GM13976 (cell line): ENCODE measurements at regions not wholly inside any gene's neighbourhood (a gene's known extent, or its start where the extent isn't known, plus 50 kb on each side); places are given as distances from the start of the nearest gene placed in this dataset.

Experiments used
- DNase-seq: peaks from one replicate; pipeline ENCODE4 v3.0.0; 2012; ENCODE audit warnings: low spot score
- in situ Hi-C: fragments of 300-500 bp; cut with MboI; formaldehyde crosslinking; loops from one replicate; pipeline ENCODE4 v1.12.0; 2022; ENCODE audit warnings: low sequenced_read_pairs, mixed read lengths, inconsistent platforms; ENCODE audit not compliant: unreplicated experiment
- TF ChIP-seq, protein P1 (sequence below): IDR thresholded peaks from 2 replicates; pipeline ENCODE4 v1.5.1; 2012; ENCODE audit warnings: borderline replicate concordance, mild to moderate bottlenecking; ENCODE audit not compliant: insufficient read depth; ENCODE audit errors: extremely low read depth, missing control alignments, control extremely low read depth

DNA sequence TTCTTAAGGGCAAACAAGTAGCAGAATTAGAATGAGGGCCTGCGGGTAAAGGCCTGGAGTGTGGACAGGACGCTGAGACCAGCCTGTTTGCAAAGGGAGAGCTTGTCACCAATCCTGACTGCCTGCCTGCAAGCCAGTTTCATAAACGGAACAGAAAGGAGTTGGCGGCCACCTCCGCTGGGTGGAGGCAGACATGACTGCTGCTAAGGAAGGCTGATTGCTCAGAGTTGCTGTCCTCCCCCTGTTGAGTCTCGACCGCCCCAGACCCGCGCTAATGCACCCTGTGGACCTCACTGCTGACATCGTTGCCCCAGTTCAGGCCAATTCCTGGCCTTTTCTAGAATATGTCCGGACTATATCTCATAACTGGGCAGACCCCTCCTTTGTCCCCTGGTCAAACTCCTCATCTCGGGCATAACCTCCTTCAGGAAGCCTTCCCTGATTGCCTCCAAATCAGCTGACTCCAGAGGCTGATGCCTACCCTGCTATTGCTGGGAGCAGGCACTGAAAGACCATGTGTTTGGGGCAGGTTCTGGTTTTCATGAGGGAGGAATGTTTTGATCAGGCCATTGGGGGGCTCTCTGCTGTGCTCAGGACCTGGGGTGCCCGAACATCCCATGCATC is 153.0 kb upstream of the CIBAR2 start:
- DNase-seq: no peak
- TF ChIP-seq, protein P1, sequence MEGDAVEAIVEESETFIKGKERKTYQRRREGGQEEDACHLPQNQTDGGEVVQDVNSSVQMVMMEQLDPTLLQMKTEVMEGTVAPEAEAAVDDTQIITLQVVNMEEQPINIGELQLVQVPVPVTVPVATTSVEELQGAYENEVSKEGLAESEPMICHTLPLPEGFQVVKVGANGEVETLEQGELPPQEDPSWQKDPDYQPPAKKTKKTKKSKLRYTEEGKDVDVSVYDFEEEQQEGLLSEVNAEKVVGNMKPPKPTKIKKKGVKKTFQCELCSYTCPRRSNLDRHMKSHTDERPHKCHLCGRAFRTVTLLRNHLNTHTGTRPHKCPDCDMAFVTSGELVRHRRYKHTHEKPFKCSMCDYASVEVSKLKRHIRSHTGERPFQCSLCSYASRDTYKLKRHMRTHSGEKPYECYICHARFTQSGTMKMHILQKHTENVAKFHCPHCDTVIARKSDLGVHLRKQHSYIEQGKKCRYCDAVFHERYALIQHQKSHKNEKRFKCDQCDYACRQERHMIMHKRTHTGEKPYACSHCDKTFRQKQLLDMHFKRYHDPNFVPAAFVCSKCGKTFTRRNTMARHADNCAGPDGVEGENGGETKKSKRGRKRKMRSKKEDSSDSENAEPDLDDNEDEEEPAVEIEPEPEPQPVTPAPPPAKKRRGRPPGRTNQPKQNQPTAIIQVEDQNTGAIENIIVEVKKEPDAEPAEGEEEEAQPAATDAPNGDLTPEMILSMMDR: no peak
- in situ Hi-C loops: no loop called here

DNA sequence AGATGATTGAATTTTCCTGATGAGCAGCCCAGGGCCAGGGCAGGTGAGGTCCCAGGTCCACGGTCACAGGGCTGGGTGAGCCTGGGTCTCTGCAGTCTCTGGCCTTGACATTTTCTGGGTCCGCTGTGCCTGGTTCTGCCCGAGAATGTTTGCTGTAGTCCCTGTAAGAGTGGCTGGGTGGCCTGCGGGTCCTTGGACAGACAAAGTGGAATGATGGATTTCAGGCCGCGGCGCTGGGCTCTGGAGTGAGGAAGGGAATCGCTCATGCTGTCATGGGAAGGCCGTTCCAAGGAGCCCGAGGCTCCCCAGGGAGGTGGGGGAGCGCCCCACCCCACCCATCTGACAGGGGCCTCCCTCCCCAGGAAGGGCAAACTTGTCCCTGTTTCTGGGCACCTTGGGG is 153.5 kb upstream of the CIBAR2 start:
- no peak for DNase-seq
- in situ Hi-C loops: no loop called here
- TF ChIP-seq, protein P1: no peak

DNA sequence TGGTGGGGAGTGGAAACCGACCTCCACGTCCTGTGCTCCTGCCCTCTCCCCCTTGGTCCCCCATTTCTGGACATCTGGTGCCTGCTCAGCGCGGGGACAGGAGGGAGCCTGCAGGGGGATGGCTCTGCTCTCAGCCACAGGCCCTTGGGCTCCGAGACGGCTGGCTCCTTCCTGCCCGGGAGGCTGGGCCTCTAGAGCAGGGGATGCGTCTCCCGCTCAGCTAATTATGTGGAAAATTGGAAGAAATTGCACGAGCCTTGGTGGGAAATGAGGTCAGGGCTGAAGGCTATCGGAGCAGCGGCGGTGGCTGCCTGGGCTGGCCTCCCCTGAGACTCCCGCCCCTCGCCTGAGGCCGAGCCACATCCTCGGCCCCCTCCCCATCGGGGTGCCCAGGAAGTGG is 154.6 kb upstream of the CIBAR2 start:
- TF ChIP-seq, protein P1: no peak
- no peak for DNase-seq
- in situ Hi-C loops: no loop called here

DNA sequence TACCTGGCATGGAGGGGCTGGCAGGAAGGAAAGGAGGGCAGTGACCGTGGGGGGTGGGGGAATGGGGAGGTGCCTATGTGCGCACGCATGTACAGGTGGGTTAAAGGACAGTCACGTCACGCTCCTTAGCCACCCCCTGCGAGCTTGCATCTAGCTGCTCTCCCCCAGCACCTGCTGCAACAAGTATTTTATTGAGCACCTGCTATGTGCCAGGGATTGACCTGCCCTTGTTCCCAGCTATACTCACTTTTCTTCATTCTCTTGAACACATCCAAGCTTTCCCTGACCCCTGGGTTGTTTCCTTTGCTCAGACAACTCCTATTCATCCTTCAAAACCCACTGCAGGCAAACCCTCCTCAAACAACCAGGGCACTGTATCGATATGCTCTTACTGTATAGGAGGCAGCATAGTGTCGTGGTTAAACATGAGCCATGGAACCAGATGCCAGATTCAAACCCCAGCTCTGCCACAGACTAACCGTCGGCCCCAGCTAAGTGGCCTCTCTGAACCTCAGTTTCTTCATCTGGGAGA is 155.2 kb upstream of the CIBAR2 start:
- TF ChIP-seq, protein P1: no peak
- DNase-seq: no peak
- in situ Hi-C loops: no loop called here

DNA sequence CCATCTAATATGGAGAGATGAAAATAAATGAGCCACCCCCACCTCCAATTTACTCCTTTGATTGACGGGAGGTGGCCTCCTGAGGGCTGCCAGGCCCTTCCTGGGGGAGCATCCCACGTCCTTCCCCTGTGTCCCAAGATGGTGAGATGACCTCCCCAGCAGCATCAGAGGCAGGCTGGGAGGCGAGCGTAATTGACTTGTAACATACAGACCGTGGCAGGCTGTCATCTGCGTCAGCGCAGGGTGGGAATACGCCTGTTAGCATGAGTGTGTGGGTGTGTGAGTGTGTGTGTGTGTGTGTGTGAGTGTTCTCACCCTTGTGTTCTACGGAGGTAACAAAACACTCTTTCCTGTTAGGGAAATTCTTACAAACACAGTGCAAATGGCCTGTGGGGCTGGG is 156.9 kb upstream of the CIBAR2 start:
- TF ChIP-seq, protein P1: no peak
- in situ Hi-C loops: no loop called here
- no peak for DNase-seq

DNA sequence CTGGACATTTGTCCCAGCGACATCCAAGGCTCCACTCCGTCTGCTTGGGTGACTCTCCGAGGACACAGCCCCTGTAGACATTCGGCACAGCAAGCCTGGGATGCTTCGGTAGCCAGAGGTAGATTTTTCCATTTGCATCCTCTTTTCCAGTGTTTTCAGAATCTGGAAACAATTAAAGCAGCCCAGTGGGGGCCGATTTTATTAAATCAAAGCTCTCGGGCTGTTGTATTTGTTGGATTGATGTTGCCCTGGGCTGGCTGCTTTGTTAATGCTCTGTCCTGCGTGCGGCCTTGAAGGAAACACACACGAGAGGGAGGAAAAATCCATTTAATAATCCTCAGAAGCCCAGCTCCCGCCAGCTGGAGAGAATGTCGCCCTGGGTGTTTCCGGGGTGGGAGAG is 158.1 kb upstream of the CIBAR2 start:
- TF ChIP-seq, protein P1: no peak
- in situ Hi-C loops: no loop called here
- DNase-seq: no peak
